Activated naive CD8-positive, alpha-beta T cell (primary cell): ENCODE measurements at regions not wholly inside any gene's neighbourhood (a gene's known extent, or its start where the extent isn't known, plus 50 kb on each side); places are given as distances from the start of the nearest gene placed in this dataset.

ENCODE experiments used
- H3K27ac Mint-ChIP-seq: one replicate; pipeline ENCODE4 v1.8.0; 2021; ENCODE audit warnings: mixed read lengths
- H3K27me3 Mint-ChIP-seq: one replicate; pipeline ENCODE4 v1.8.0; 2021; ENCODE audit warnings: mixed read lengths
- H3K36me3 Mint-ChIP-seq: one replicate; pipeline ENCODE4 v1.8.0; 2021; ENCODE audit warnings: mixed read lengths
- H3K4me1 Mint-ChIP-seq: one replicate; pipeline ENCODE4 v1.8.0; 2021; ENCODE audit warnings: low read depth, mixed read lengths
- H3K4me3 Mint-ChIP-seq: one replicate; pipeline ENCODE4 v1.8.0; 2021; ENCODE audit warnings: mild to moderate bottlenecking, mixed read lengths
- H3K9me3 Mint-ChIP-seq: one replicate; pipeline ENCODE4 v1.8.0; 2021; ENCODE audit warnings: low read depth, mixed read lengths

DNA sequence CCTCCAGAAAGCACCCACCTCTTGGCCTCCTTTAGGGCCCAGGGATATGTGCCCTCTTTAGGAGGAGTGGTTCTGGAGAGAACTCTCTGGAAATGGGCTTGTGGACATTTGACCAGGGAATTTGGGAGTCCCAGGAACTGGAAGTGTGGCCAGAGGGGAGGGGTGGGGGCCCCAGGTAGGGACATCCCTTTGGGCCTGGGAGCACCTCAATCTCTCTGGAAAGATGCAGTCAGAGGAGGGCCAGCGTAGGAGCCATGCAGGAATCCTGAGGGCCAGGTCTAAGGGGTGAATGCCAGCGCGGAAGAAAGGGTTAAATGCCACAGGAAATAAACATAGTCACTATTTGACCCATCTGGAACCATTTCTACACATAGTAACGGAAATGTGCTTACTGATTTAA lies 50.3 kb upstream of the ITGA11 start:
- Mint-ChIP-seq H3K36me3 (no peaks in the 10 kb centered on the region), H3K9me3 (no peaks in the 10 kb centered on the region), H3K27ac (no peak overlapping the region), H3K4me3 (no peak overlapping the region), H3K4me1 (no peaks in the 10 kb centered on the region), H3K27me3 (peaks cover 11% of the 10 kb centered on the region)

DNA sequence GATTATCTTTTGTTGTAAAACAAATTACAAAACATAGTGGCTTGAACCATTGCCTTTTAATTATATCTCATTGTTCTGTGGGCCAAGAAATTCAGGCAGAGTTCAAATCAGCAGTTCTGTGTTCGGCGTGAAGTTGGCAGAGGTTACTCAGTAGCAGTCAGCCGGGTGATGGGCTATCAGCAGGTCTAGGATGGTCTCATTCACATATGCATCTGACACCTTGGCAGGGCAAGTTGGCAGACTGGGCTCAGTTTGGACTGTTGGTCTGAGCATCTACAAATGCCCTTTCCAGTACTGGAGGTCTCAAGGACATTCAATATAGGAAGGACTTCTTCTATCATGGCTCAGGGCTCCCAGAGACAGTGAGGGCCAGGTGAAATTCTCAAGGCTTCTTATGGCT lies 51.2 kb upstream of the ITGA11 start:
- H3K4me1 Mint-ChIP-seq, result no peaks in the 10 kb centered on the region
- no peaks in the 10 kb centered on the region for H3K9me3 Mint-ChIP-seq
- no peaks in the 10 kb centered on the region for H3K36me3 Mint-ChIP-seq
- no peak overlapping the region for H3K4me3 Mint-ChIP-seq
- no peak overlapping the region for H3K27ac Mint-ChIP-seq
- H3K27me3 Mint-ChIP-seq, result peaks cover 14% of the 10 kb centered on the region

- no peak overlapping the region for H3K4me3 Mint-ChIP-seq
- H3K27me3 Mint-ChIP-seq, result peaks cover 12% of the 10 kb centered on the region
- no peak overlapping the region for H3K27ac Mint-ChIP-seq
- H3K4me1 Mint-ChIP-seq, result no peaks in the 10 kb centered on the region
- no peaks in the 10 kb centered on the region for H3K9me3 Mint-ChIP-seq
- H3K36me3 Mint-ChIP-seq, result no peaks in the 10 kb centered on the region
Measured at GRCh38 chr15:68484220-68484619, 52.3 kb upstream of the ITGA11 start.

GRCh38 chr15:68484696-68485400 lies 52.9 kb upstream of the ITGA11 start:
- H3K9me3 Mint-ChIP-seq, result no peaks in the 10 kb centered on the region

GRCh38 chr15:68485721-68486360 lies 53.9 kb upstream of the ITGA11 start:
- Mint-ChIP-seq H3K36me3 (no peaks in the 10 kb centered on the region), H3K27ac (no peak overlapping the region)

More at GRCh38 chr15:68484696-68485400, 52.9 kb upstream of the ITGA11 start:
- Mint-ChIP-seq H3K27me3 (peaks cover 12% of the 10 kb centered on the region), H3K27ac (no peak overlapping the region), H3K4me3 (no peak overlapping the region), H3K36me3 (no peaks in the 10 kb centered on the region), H3K4me1 (no peaks in the 10 kb centered on the region)

GRCh38 chr15:68487087-68487843 lies 55.3 kb upstream of the ITGA11 start:
- H3K36me3 Mint-ChIP-seq, result no peaks in the 10 kb centered on the region
- no peak overlapping the region for H3K27ac Mint-ChIP-seq

More at GRCh38 chr15:68485721-68486360, 53.9 kb upstream of the ITGA11 start:
- Mint-ChIP-seq H3K27me3 (peaks cover 17% of the 10 kb centered on the region), H3K4me1 (no peaks in the 10 kb centered on the region), H3K4me3 (no peak overlapping the region), H3K9me3 (no peaks in the 10 kb centered on the region)

GRCh38 chr15:68488290-68488689 lies 56.3 kb upstream of the ITGA11 start:
- H3K27me3 Mint-ChIP-seq, result peaks cover 17% of the 10 kb centered on the region
- no peak overlapping the region for H3K4me3 Mint-ChIP-seq
- no peak overlapping the region for H3K27ac Mint-ChIP-seq
- no peaks in the 10 kb centered on the region for H3K9me3 Mint-ChIP-seq
- no peaks in the 10 kb centered on the region for H3K4me1 Mint-ChIP-seq
- H3K36me3 Mint-ChIP-seq, result no peaks in the 10 kb centered on the region

More at GRCh38 chr15:68487087-68487843, 55.3 kb upstream of the ITGA11 start:
- Mint-ChIP-seq H3K9me3 (no peaks in the 10 kb centered on the region), H3K27me3 (peaks cover 17% of the 10 kb centered on the region), H3K4me1 (no peaks in the 10 kb centered on the region), H3K4me3 (no peak overlapping the region)

- Mint-ChIP-seq H3K27ac (no peak overlapping the region), H3K36me3 (no peaks in the 10 kb centered on the region), H3K27me3 (peaks cover 19% of the 10 kb centered on the region), H3K4me1 (no peaks in the 10 kb centered on the region), H3K9me3 (no peaks in the 10 kb centered on the region), H3K4me3 (no peak overlapping the region)
Measured at GRCh38 chr15:68488966-68489365, 57.0 kb upstream of the ITGA11 start.

DNA sequence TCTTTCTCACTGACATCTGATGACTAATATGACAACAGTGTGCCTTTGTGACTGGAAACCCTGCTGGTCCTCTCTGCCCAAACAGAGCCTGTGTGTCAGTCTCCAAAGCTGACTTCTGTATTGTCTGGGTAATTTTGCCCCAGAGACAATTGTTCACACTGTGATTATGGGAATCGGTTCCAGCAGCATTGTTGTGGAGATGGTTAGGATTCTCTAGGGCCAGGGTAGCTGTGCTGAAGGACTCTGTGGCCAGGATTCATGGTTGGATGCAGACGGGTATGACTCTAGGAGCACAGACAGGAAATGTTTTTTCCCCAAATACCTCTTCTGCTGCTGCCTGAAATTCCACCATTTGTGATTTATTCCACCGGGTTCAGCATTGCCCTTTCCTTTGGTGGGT lies 57.5 kb upstream of the ITGA11 start:
- H3K27me3 Mint-ChIP-seq, result peaks cover 19% of the 10 kb centered on the region
- H3K36me3 Mint-ChIP-seq, result no peaks in the 10 kb centered on the region

DNA sequence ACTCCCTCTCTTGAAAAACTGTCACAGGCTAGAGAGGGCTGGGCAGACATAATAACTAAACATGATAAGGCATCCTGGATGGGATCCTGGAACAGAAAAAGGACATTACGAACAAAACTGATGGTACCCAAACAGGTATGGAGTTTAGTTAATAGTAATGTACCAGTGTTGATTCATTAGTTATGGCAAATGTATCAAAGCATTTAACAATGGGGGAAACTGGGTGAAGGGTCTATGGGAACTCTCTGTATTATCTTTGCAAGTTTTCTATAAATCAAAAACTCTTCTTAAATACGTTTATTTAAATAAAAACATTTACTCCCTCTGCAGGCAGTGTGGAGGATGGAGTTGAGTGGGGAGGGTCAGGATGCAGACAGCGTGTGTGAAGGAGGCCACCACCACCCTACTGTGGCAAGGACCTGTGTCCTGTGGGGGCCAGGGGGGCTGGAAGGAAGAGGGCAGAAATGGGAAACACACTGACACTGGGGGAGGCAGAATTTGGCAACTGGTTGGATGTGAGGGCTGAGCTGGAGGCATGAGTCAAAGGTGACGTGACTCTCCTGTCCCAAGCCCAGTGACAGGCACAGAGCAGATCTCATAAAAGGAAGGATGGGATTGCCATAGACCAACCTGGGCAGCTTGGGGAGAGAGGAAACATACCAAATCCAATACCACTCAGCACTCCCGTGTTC lies 59.6 kb upstream of the ITGA11 start:
- no peaks in the 10 kb centered on the region for H3K4me1 Mint-ChIP-seq
- H3K27me3 Mint-ChIP-seq, result peaks cover 17% of the 10 kb centered on the region
- no peaks in the 10 kb centered on the region for H3K9me3 Mint-ChIP-seq
- H3K4me3 Mint-ChIP-seq, result no peak overlapping the region
- no peak overlapping the region for H3K27ac Mint-ChIP-seq
- no peaks in the 10 kb centered on the region for H3K36me3 Mint-ChIP-seq

More for the DNA sequence above, 57.5 kb upstream of the ITGA11 start:
- Mint-ChIP-seq H3K4me3 (no peak overlapping the region), H3K4me1 (no peaks in the 10 kb centered on the region), H3K27ac (no peak overlapping the region), H3K9me3 (no peaks in the 10 kb centered on the region)

DNA sequence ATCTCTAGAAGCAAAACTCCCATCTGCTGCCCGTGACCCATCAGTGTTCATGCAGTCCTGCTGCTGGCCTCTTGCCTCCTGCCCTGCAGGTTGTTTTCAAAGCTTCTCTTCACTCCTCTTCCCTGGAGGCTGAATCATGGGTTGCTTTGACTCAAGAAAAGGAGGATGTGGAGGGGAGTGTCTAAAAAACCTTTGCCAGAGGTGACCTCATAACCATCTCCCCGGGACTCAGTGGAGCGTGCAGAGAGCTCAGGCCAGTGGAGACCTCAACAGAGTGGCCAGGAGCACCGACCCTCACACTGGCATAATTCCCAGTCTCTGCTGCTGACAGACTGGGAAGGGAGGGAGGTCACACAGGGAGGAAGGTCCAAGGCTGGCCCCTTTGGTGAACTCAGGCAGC lies 60.9 kb upstream of the ITGA11 start:
- H3K27ac Mint-ChIP-seq, result no peak overlapping the region
- H3K4me3 Mint-ChIP-seq, result no peak overlapping the region
- H3K4me1 Mint-ChIP-seq, result no peaks in the 10 kb centered on the region
- H3K36me3 Mint-ChIP-seq, result no peaks in the 10 kb centered on the region
- no peaks in the 10 kb centered on the region for H3K9me3 Mint-ChIP-seq
- H3K27me3 Mint-ChIP-seq, result peaks cover 15% of the 10 kb centered on the region

DNA sequence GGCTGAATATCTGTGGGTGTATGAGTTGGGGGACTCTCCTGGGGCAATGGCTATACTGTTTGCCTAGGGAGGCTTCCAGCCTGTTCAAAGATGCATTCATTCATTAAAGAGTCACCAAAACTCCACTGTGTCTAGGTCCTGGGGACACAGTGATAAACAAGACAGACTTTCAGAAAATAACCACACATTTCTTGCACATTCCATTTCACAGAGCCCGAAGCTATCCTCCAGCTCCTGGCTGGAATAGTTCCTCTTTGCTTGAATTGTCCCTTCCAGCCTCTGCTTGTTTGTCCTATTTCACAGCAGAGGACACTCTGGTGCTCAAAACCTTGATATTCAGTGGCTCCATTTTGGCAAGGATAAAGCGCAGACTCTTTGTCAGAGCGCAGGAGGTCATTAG lies 61.7 kb upstream of the ITGA11 start:
- Mint-ChIP-seq H3K27ac (no peak overlapping the region), H3K9me3 (no peaks in the 10 kb centered on the region), H3K27me3 (peaks cover 11% of the 10 kb centered on the region), H3K4me3 (no peak overlapping the region), H3K4me1 (no peaks in the 10 kb centered on the region), H3K36me3 (no peaks in the 10 kb centered on the region)

DNA sequence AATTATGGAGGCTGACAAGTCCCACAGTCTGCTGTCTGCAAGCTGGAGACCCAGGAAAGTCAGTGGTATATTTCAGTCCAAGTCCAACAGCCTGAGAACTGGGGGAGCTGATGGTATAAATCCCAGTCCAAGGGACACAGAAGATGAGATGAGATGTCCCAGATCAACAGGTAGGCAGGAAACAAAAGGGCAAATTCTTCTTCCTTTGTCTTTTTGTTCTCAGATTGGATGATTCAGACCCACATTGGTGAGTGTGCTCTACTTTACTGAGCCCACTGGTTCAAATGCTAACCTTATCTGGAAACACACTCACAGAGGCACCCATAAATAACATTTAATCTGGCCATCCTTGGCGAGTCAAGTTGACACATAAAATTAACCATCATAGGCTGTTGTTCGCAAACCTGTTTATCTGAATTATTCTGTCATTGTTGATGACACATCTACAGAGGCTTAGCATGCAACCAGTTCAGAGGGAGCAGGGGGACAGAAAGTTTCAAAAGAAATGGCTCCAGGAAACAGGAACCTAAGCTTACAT lies 62.7 kb upstream of the ITGA11 start:
- Mint-ChIP-seq H3K4me1 (no peaks in the 10 kb centered on the region), H3K4me3 (no peak overlapping the region), H3K9me3 (no peaks in the 10 kb centered on the region), H3K27ac (no peak overlapping the region), H3K27me3 (peaks cover 11% of the 10 kb centered on the region), H3K36me3 (no peaks in the 10 kb centered on the region)

- H3K27ac Mint-ChIP-seq, result no peak overlapping the region
- no peak overlapping the region for H3K4me3 Mint-ChIP-seq
- H3K36me3 Mint-ChIP-seq, result no peaks in the 10 kb centered on the region
- H3K27me3 Mint-ChIP-seq, result peaks cover 10% of the 10 kb centered on the region
- no peaks in the 10 kb centered on the region for H3K9me3 Mint-ChIP-seq
- H3K4me1 Mint-ChIP-seq, result no peaks in the 10 kb centered on the region
Measured at GRCh38 chr15:68495221-68495950, 63.4 kb upstream of the ITGA11 start.
